MM.1S (cell line): ENCODE measurements at regions not wholly inside any gene's neighbourhood (a gene's known extent, or its start where the extent isn't known, plus 50 kb on each side); places are given as distances from the start of the nearest gene placed in this dataset.

Experiments
- CTCF ChIP-seq: fragments of 300-600 bp; sonication (generic); IDR thresholded peaks from 2 replicates; pipeline ENCODE4 v1.5.1; 2016; ENCODE audit warnings: antibody characterized with exemption, low read length, mixed read lengths
- EZH2 ChIP-seq: fragments of 300-600 bp; sonication (generic); optimal IDR thresholded peaks from 2 replicates; pipeline ENCODE3; 2017; ENCODE audit warnings: low read depth, mild to moderate bottlenecking, antibody characterized with exemption, low read length, mixed read lengths
- EZH2phosphoT487 ChIP-seq: fragments of 300-600 bp; sonication (generic); IDR thresholded peaks from 2 replicates; pipeline ENCODE4 v1.6.1; 2018; ENCODE audit warnings: antibody characterized with exemption, low read length

GRCh38 chr4:117311989-117312388 is 226.6 kb upstream of the TRAM1L1 start:
- TF ChIP-seq CTCF (no peak), EZH2phosphoT487 (no peak), EZH2 (no peak)
